Suprapubic skin (tissue), 4 donors: ENCODE measurements at regions not wholly inside any gene's neighbourhood (a gene's known extent, or its start where the extent isn't known, plus 50 kb on each side); places are given as distances from the start of the nearest gene placed in this dataset.

Experiments
- CTCF ChIP-seq, 2 donors: fragments of 200-600 bp in 1 of 2; fragments of 450-650 bp in 1 of 2; sonication (generic) in 1 of 2; IDR thresholded peaks; one replicate each; pipeline ENCODE4 v1.5.1; 2016 to 2019; ENCODE audit warnings: antibody characterized with exemption in 2 of 2, mild to moderate bottlenecking in 1 of 2, moderate library complexity in 1 of 2
- EP300 ChIP-seq: sonication (generic); formaldehyde crosslinking; IDR thresholded peaks from one replicate; pipeline ENCODE4 v1.6.1; 2017; ENCODE audit warnings: antibody characterized with exemption
- POLR2A ChIP-seq, 2 donors: fragments of 450-650 bp; IDR thresholded peaks; one replicate each; pipeline ENCODE4 v1.6.1; 2017; ENCODE audit warnings: antibody characterized with exemption in 2 of 2, mild to moderate bottlenecking in 2 of 2, moderate library complexity in 2 of 2
- POLR2AphosphoS5 ChIP-seq, 3 donors: sonication (generic); formaldehyde crosslinking; IDR thresholded peaks; one replicate each; pipeline ENCODE4 v1.6.1; 2017; ENCODE audit warnings: antibody characterized with exemption in 3 of 3

GRCh38 chr2:234187646-234188174, 137.2 kb downstream of the SPP2 start:
- TF ChIP-seq CTCF (IDR thresholded peaks at IDR 0.05) (no peak), POLR2AphosphoS5 (IDR thresholded peaks at IDR 0.05) (no peak), POLR2A (IDR thresholded peaks at IDR 0.05) (no peak), EP300 (no peak)
